GM12873 (cell line): ENCODE measurements at regions not wholly inside any gene's neighbourhood (a gene's known extent, or its start where the extent isn't known, plus 50 kb on each side); places are given as distances from the start of the nearest gene placed in this dataset.

Experiments used
- CTCF ChIP-seq: IDR thresholded peaks from 2 replicates; pipeline ENCODE4 v1.5.1; 2012; ENCODE audit warnings: low read depth, mild to moderate bottlenecking, moderate library complexity, low read length, control low read depth; ENCODE audit not compliant: insufficient read depth; ENCODE audit errors: missing control alignments

- no peak for TF ChIP-seq CTCF
Measured at GRCh38 chr3:168950622-168951021, 712.9 kb downstream of the MECOM start.

DNA sequence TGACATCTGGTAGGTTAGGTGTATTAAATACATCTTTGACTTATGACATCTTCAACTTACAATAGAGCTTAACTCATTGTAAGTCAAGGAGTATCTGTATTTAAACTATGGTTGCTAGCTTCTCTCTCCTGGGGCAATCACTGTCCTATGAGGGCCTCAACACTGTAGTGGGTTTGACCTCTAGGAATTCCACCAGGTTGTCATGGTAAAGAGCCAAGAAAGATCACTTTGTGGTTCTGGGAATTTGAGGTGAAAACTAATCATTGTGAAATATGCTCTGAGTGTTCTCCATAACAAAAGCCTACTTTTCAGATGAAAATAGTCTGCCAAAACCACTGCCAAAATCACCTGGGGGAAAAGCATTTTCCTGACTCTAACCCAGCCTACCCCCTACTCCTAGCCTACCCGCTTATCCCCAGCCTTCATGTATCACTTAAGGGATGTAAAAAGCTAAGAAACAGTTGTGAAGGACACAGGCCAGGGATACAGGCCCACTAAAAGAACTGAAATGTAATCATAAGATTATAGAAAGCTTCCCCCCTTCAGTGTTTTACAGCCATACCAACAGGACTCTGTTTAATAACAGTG lies 723.8 kb downstream of the MECOM start:
- no peak for TF ChIP-seq CTCF

DNA sequence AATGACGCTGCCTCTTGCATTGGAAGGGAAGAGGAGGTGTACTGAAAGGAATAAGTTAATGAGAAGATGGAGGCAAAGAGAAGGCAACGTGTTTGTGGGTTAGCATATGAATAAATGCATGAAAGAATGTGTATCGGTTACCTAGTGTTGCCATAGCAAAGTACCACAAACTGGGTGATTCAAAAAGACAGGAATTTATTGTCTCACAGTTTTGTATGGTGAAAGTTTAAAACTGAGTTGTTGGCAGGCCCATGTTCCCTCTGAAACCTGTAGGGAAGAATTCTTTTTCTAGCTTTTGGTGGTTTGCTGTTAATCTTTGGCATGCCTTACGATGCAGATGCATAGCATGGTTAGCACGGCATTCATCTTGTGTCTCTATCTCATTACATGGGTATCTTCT lies 729.9 kb downstream of the MECOM start:
- no peak for TF ChIP-seq CTCF

DNA sequence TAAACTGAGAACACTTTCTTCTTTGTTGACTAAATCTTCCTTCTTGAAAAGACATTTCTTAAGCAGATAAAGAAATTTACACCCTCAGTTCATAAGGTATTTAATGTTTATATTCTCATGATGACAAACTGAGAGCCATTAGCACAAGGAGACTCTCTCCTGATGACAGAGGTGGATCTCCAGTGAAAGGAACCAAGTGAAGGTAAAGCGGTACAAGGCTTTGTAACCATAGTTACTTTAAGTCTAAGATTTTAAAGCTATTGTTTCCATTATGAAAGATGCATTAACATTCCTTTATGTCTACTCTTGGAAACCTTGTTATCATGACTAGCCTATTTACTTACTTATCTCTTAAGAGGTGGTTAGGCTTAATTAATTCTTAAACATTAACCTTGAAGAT lies 737.1 kb downstream of the MECOM start:
- TF ChIP-seq CTCF = no peak

GRCh38 chr3:168925568-168925967 lies 737.9 kb downstream of the MECOM start:
- no peak for TF ChIP-seq CTCF

- TF ChIP-seq CTCF = no peak
Measured at GRCh38 chr3:168914662-168915061, 748.9 kb downstream of the MECOM start.

GRCh38 chr3:168909260-168909659 lies 754.3 kb downstream of the MECOM start:
- TF ChIP-seq CTCF = no peak
